H1 (cell line): ENCODE measurements at regions not wholly inside any gene's neighbourhood (a gene's known extent, or its start where the extent isn't known, plus 50 kb on each side); places are given as distances from the start of the nearest gene placed in this dataset.

Experiments
- CTCF ChIA-PET: fragments of 300-600 bp; sonication (Branson Sonifier 250); formaldehyde crosslinking; loops from one replicate; lab custom pipeline; 2021; ENCODE audit not compliant: partially characterized antibody; lab: Charles Lee
- POLR2A ChIA-PET: fragments of 300-600 bp; sonication (Branson Sonifier 250); formaldehyde crosslinking; loops from one replicate; lab custom pipeline; 2021; ENCODE audit warnings: inconsistent platforms; ENCODE audit not compliant: partially characterized antibody; lab: Charles Lee
- DNase-seq, 2 experiments: peaks; one replicate each; pipeline versions ENCODE4 v3.0.0 to v3.0.0-alpha.2; 2010 to 2022; ENCODE audit warnings: low spot score in 2 of 2, low read depth in 1 of 2, mixed read lengths in 1 of 2
- FAIRE-seq: peaks from 2 replicates; lab custom pipeline; 2011; peaks lifted over from hg19 to GRCh38; lab: Jason Lieb, UNC
- H2AFZ ChIP-seq: 2 replicates; pipeline ENCODE4 v1.8.1; 2012; ENCODE audit warnings: low read length, inconsistent platforms
- H2AK5ac ChIP-seq: 2 replicates; pipeline ENCODE4 v1.6.1; 2013; ENCODE audit warnings: low read depth, low read length
- H2BK120ac ChIP-seq: replicated peaks from 2 replicates; pipeline ENCODE3; 2013; ENCODE audit warnings: low read depth, low read length, inconsistent platforms
- H2BK12ac ChIP-seq: 2 replicates; pipeline ENCODE4 v1.6.1; 2013; ENCODE audit warnings: low read depth, low read length
- H2BK15ac ChIP-seq: 2 replicates; pipeline ENCODE4 v1.6.1; 2013; ENCODE audit warnings: low read length
- H2BK20ac ChIP-seq: 2 replicates; pipeline ENCODE4 v1.6.1; 2013; ENCODE audit warnings: low read length
- H2BK5ac ChIP-seq: 2 replicates; pipeline ENCODE4 v1.6.1; 2013; ENCODE audit warnings: low read depth, low read length
- H3K14ac ChIP-seq: 2 replicates; pipeline ENCODE4 v1.6.1; 2013; ENCODE audit warnings: inconsistent platforms; ENCODE audit not compliant: insufficient read length
- H3K18ac ChIP-seq: 2 replicates; pipeline ENCODE4 v1.6.1; 2013; ENCODE audit warnings: low read length; ENCODE audit errors: extremely low read depth
- H3K23ac ChIP-seq: 2 replicates; pipeline ENCODE4 v1.6.1; 2013; ENCODE audit warnings: inconsistent platforms; ENCODE audit not compliant: insufficient read length
- H3K23me2 ChIP-seq: 2 replicates; pipeline ENCODE4 v1.6.1; 2013; ENCODE audit warnings: low read depth, low read length
- H3K27ac ChIP-seq: 2 replicates; pipeline ENCODE4 v1.6.1; 2011; ENCODE audit warnings: low read depth, low read length, inconsistent platforms
- H3K27me3 ChIP-seq, 4 experiments: replicated peaks in 1 of 4; 1 replicate in 1 of 4; 2 replicates in 3 of 4; pipeline versions ENCODE4 v1.6.1 to v1.8.1; 2011 to 2013; ENCODE audit warnings: low read length in 3 of 4, mild to moderate bottlenecking in 3 of 4, inconsistent platforms in 2 of 4, mixed read lengths in 2 of 4, moderate library complexity in 1 of 4; ENCODE audit not compliant: control insufficient read depth in 3 of 4, insufficient read depth in 3 of 4; ENCODE audit errors: extremely low read depth in 1 of 4
- H3K36me3 ChIP-seq, 4 experiments: 2 replicates each; pipeline versions ENCODE4 v1.6.1 to v1.8.1; 2011 to 2013; ENCODE audit warnings: mild to moderate bottlenecking in 4 of 4, low read length in 3 of 4, moderate library complexity in 2 of 4, control low read depth in 1 of 4, inconsistent platforms in 1 of 4; ENCODE audit not compliant: insufficient read depth in 4 of 4, control insufficient read depth in 2 of 4
- H3K4ac ChIP-seq: replicated peaks from 2 replicates; pipeline ENCODE3; 2013; ENCODE audit warnings: low read length, low read depth, mixed read lengths, inconsistent platforms; ENCODE audit not compliant: insufficient read length
- H3K4me1 ChIP-seq, 4 experiments: replicated peaks in 1 of 4; 1 replicate in 1 of 4; 2 replicates in 3 of 4; pipeline versions ENCODE4 v1.6.1 to v1.8.1; 2011 to 2013; ENCODE audit warnings: low read length in 3 of 4, inconsistent platforms in 2 of 4, mixed read lengths in 1 of 4; ENCODE audit not compliant: insufficient read depth in 4 of 4, control insufficient read depth in 3 of 4
- H3K4me2 ChIP-seq, 2 experiments: 2 replicates each; pipeline versions ENCODE4 v1.6.1 to v1.8.1; 2011 to 2013; ENCODE audit warnings: low read depth in 2 of 2, low read length in 2 of 2, control low read depth in 1 of 2, inconsistent platforms in 1 of 2, mild to moderate bottlenecking in 1 of 2; ENCODE audit not compliant: insufficient read depth in 1 of 2
- H3K4me3 ChIP-seq, 4 experiments: fragments of 200-600, 300-600 bp in 1 of 4; sonication (generic), shearing (Covaris generic), sonication (Bioruptor Twin) in 1 of 4; 2 replicates each; pipeline versions ENCODE4 v1.5.1 to v1.8.1; 2011 to 2016; ENCODE audit warnings: low read length in 4 of 4, low read depth in 3 of 4, control low read depth in 2 of 4, inconsistent platforms in 2 of 4, mild to moderate bottlenecking in 2 of 4, mixed read lengths in 1 of 4, moderate library complexity in 1 of 4; ENCODE audit not compliant: insufficient read depth in 2 of 4; ENCODE audit errors: extremely low read depth in 1 of 4
- H3K56ac ChIP-seq: replicated peaks from 2 replicates; pipeline ENCODE3; 2013; ENCODE audit warnings: low read depth, mild to moderate bottlenecking, mixed read lengths, low read length, inconsistent platforms; ENCODE audit not compliant: insufficient read length
- H3K79me1 ChIP-seq: 2 replicates; pipeline ENCODE4 v1.6.1; 2013; ENCODE audit warnings: low read depth, low read length, control low read depth
- H3K79me2 ChIP-seq, 2 experiments: 2 replicates each; pipeline versions ENCODE4 v1.6.1 to v1.8.1; 2012 to 2013; ENCODE audit warnings: low read length in 2 of 2, mild to moderate bottlenecking in 2 of 2, inconsistent platforms in 1 of 2; ENCODE audit not compliant: insufficient read depth in 2 of 2, control insufficient read depth in 1 of 2
- H3K9ac ChIP-seq, 4 experiments: replicated peaks in 1 of 4; 1 replicate in 1 of 4; 2 replicates in 3 of 4; pipeline versions ENCODE4 v1.6.1 to v1.8.1; 2011 to 2013; ENCODE audit warnings: low read depth in 3 of 4, low read length in 3 of 4, control low read depth in 2 of 4, mild to moderate bottlenecking in 2 of 4, moderate library complexity in 2 of 4, inconsistent platforms in 1 of 4; ENCODE audit errors: extremely low read depth in 1 of 4
- H3K9me3 ChIP-seq, 2 experiments: 2 replicates each; pipeline versions ENCODE4 v1.6.1 to v1.8.1; 2012 to 2013; ENCODE audit warnings: mild to moderate bottlenecking in 2 of 2, moderate library complexity in 2 of 2, control low read depth in 1 of 2, inconsistent platforms in 1 of 2, low read depth in 1 of 2, low read length in 1 of 2, mixed read lengths in 1 of 2; ENCODE audit not compliant: insufficient read depth in 2 of 2
- H4K20me1 ChIP-seq, 2 experiments: replicated peaks in 1 of 2; 2 replicates each; pipeline versions ENCODE3 to v1.8.1; 2011 to 2013; ENCODE audit warnings: inconsistent platforms in 2 of 2, low read length in 2 of 2, mild to moderate bottlenecking in 1 of 2; ENCODE audit not compliant: insufficient read depth in 2 of 2, control insufficient read depth in 1 of 2
- H4K5ac ChIP-seq: 2 replicates; pipeline ENCODE4 v1.6.1; 2013; ENCODE audit warnings: low read length, low read depth, mixed read lengths, inconsistent platforms; ENCODE audit not compliant: insufficient read length
- H4K8ac ChIP-seq: 2 replicates; pipeline ENCODE4 v1.8.0; 2013; ENCODE audit warnings: mild to moderate bottlenecking, moderate library complexity, low read length, inconsistent platforms; ENCODE audit not compliant: insufficient read depth; ENCODE audit errors: extremely low read depth
- H4K91ac ChIP-seq: replicated peaks from 2 replicates; pipeline ENCODE3; 2013; ENCODE audit warnings: low read length, mixed read lengths, inconsistent platforms; ENCODE audit not compliant: insufficient read length
- ASH2L ChIP-seq: fragments of 200-600, 300-600 bp; sonication (generic); IDR thresholded peaks from one replicate; pipeline ENCODE4 v1.7.1; 2017; ENCODE audit warnings: low read length
- EGR1 ChIP-seq: IDR thresholded peaks from 2 replicates; pipeline ENCODE4 v1.6.1; 2011; ENCODE audit warnings: low read depth, low read length, borderline replicate concordance
- EP300 ChIP-seq, 2 experiments: IDR thresholded peaks; 1 replicate in 1 of 2; 2 replicates in 1 of 2; pipeline ENCODE4 v1.6.1; 2011 to 2012; ENCODE audit warnings: low read depth in 2 of 2, low read length in 2 of 2, mild to moderate bottlenecking in 2 of 2, borderline replicate concordance in 1 of 2, inconsistent platforms in 1 of 2, moderate library complexity in 1 of 2
- FOSL1 ChIP-seq: IDR thresholded peaks from 2 replicates; pipeline ENCODE4 v1.6.1; 2011; ENCODE audit warnings: mild to moderate bottlenecking, low read depth, low read length, moderate library complexity; ENCODE audit not compliant: insufficient read depth
- GTF2F1 ChIP-seq: IDR thresholded peaks from 2 replicates; pipeline ENCODE4 v1.6.1; 2012; ENCODE audit warnings: low read depth, low read length, improper control_type of control experiment, borderline replicate concordance
- KDM4A ChIP-seq: IDR thresholded peaks from one replicate; pipeline ENCODE4 v1.7.1; 2012; ENCODE audit warnings: low read depth, mild to moderate bottlenecking, moderate library complexity, low read length, inconsistent platforms; ENCODE audit not compliant: severe bottlenecking
- KDM5A ChIP-seq: fragments of 200-600 bp; IDR thresholded peaks from 2 replicates; pipeline ENCODE4 v1.7.1; 2012; ENCODE audit warnings: mild to moderate bottlenecking, low read length, inconsistent platforms, mixed read lengths
- POLR2AphosphoS5 ChIP-seq: IDR thresholded peaks from 2 replicates; pipeline ENCODE4 v1.6.1; 2011; ENCODE audit warnings: low read depth, low read length
- POU5F1 ChIP-seq: IDR thresholded peaks from 2 replicates; pipeline ENCODE4 v1.6.1; 2011; ENCODE audit warnings: low read depth, mild to moderate bottlenecking, low read length, moderate library complexity
- RAD21 ChIP-seq, 2 experiments: IDR thresholded peaks in 1 of 2; conservative IDR thresholded peaks in 1 of 2; 2 replicates each; pipeline ENCODE4 v1.6.1; 2011; ENCODE audit warnings: low read depth in 2 of 2, low read length in 2 of 2, improper control_type of control experiment in 1 of 2, inconsistent platforms in 1 of 2, mild to moderate bottlenecking in 1 of 2, moderate library complexity in 1 of 2
- RXRA ChIP-seq: IDR thresholded peaks from 2 replicates; pipeline ENCODE4 v1.6.1; 2011; ENCODE audit warnings: low read depth, mild to moderate bottlenecking, low read length, moderate library complexity; ENCODE audit not compliant: insufficient read depth
- SIN3A ChIP-seq, 2 experiments: IDR thresholded peaks in 1 of 2; conservative IDR thresholded peaks in 1 of 2; 2 replicates each; pipeline ENCODE4 v1.6.1; 2011 to 2012; ENCODE audit warnings: low read length in 2 of 2, improper control_type of control experiment in 1 of 2, low read depth in 1 of 2, mild to moderate bottlenecking in 1 of 2
- SIRT6 ChIP-seq: IDR thresholded peaks from one replicate; pipeline ENCODE4 v1.7.1; 2012; ENCODE audit warnings: low read length, inconsistent platforms
- TAF1 ChIP-seq: IDR thresholded peaks from 2 replicates; pipeline ENCODE4 v1.6.1; 2011; ENCODE audit warnings: mild to moderate bottlenecking, low read depth, low read length
- TEAD4 ChIP-seq: IDR thresholded peaks from 2 replicates; pipeline ENCODE4 v1.6.1; 2012; ENCODE audit warnings: low read depth, low read length, inconsistent platforms, mixed read lengths
- WGBS, 2 experiments: shearing (Covaris generic) in 1 of 2; methylation state at CpG; one replicate each; pipeline versions ENCODE4 v1.1.6 to v1.1.7; 2013 to 2015; ENCODE audit warnings: low lambda C conversion rate in 2 of 2, mixed read lengths in 2 of 2, inconsistent platforms in 1 of 2, low coverage in 1 of 2, missing lambda C conversion rate in 1 of 2; ENCODE audit not compliant: insufficient replicate concordance in 2 of 2, insufficient coverage in 1 of 2, insufficient read length in 1 of 2; ENCODE audit errors: extremely low coverage in 1 of 2, missing lambda C conversion rate in 1 of 2; 5-methylcytosine and 5-hydroxymethylcytosine counted together

GRCh38 chr21:28828981-28829380 is 163.7 kb downstream of the LTN1 start:
- CTCF ChIA-PET = interaction anchor here (1.2 kb wide), 1 partner anchor 84 kb away, joined by 3 read pairs; no protein-coding TSS in a partner anchor
- H3K27ac ChIP-seq = no peak overlapping the region
- TF ChIP-seq EGR1 (no peak), POU5F1 (no peak), ASH2L (no peak), KDM4A (no peak), FOSL1 (no peak), POLR2AphosphoS5 (no peak), RXRA (no peak), RAD21 (IDR thresholded peaks at IDR 0.05 in 1 of 2, conservative IDR thresholded peaks at IDR 0.05 in 1 of 2; ENCODE audit: low read depth in 2 of 2, low read length in 2 of 2) (no peak), SIRT6 (no peak), KDM5A (no peak), TAF1 (no peak), GTF2F1 (no peak), TEAD4 (no peak), SIN3A (conservative IDR thresholded peaks at IDR 0.05 in 1 of 2, IDR thresholded peaks at IDR 0.05 in 1 of 2; ENCODE audit: low read depth in 1 of 2, low read length in 2 of 2) (no peak), EP300 (IDR thresholded peaks at IDR 0.05; ENCODE audit: borderline replicate concordance in 1 of 2, low read depth in 2 of 2, low read length in 2 of 2) (no peak)

More at GRCh38 chr21:28828981-28829380, 163.7 kb downstream of the LTN1 start:
- H3K9ac ChIP-seq = no peak overlapping the region
- no peak overlapping the region for H2BK12ac ChIP-seq
- H3K14ac ChIP-seq = no peak overlapping the region
- POLR2A ChIA-PET = no interaction called here
- no peaks in the 10 kb centered on the region for H3K79me1 ChIP-seq
- no peak overlapping the region for H2BK5ac ChIP-seq
- no peak overlapping the region for H2AK5ac ChIP-seq
- H3K9me3 ChIP-seq = no peaks in the 10 kb centered on the region
- FAIRE-seq = no peak
- no peak overlapping the region for H4K5ac ChIP-seq
- H2BK120ac ChIP-seq = no peak overlapping the region
- H3K23ac ChIP-seq = no peak overlapping the region
- H2AFZ ChIP-seq = no peak overlapping the region
- H3K18ac ChIP-seq = no peak overlapping the region
- no peaks in the 10 kb centered on the region for H3K36me3 ChIP-seq
- H4K20me1 ChIP-seq = no peaks in the 10 kb centered on the region
- H3K27me3 ChIP-seq = peaks cover 0 to 1% (median 0%) of the 10 kb centered on the region in 4 experiments; a peak in 1 of 7 replicates
- H3K79me2 ChIP-seq = no peaks in the 10 kb centered on the region
- H3K23me2 ChIP-seq = no peaks in the 10 kb centered on the region
- no peak overlapping the region for H3K4me3 ChIP-seq
- no peak overlapping the region for H4K91ac ChIP-seq
- no peak overlapping the region for H4K8ac ChIP-seq
- no peak overlapping the region for H3K4ac ChIP-seq
- H3K56ac ChIP-seq = no peak overlapping the region
- no peak overlapping the region for H2BK15ac ChIP-seq
- H2BK20ac ChIP-seq = no peak overlapping the region
- DNase-seq = no peak
- H3K4me2 ChIP-seq = no peak overlapping the region
- WGBS, 2 experiments = 79% methylated on average over 1 of the region's 1 CpG; no CpG with 5 or more reads in 1 of the 2 experiments
- H3K4me1 ChIP-seq = no peaks in the 10 kb centered on the region
